HG03280 (cell line): ENCODE measurements at regions not wholly inside any gene's neighbourhood (a gene's known extent, or its start where the extent isn't known, plus 50 kb on each side); places are given as distances from the start of the nearest gene placed in this dataset.
"Not testable (repeated sequence)": the region's sequence is repeated elsewhere in the genome, so short reads cannot be mapped to it uniquely, and the experiment has no call there.

Experiments used
- ATAC-seq: cut with Tn5 transposase; IDR thresholded peaks from one replicate; pipeline ENCODE4 v1.9.1; 2021; ENCODE audit warnings: mild to moderate bottlenecking, moderate library complexity; ENCODE audit not compliant: unreplicated experiment

DNA sequence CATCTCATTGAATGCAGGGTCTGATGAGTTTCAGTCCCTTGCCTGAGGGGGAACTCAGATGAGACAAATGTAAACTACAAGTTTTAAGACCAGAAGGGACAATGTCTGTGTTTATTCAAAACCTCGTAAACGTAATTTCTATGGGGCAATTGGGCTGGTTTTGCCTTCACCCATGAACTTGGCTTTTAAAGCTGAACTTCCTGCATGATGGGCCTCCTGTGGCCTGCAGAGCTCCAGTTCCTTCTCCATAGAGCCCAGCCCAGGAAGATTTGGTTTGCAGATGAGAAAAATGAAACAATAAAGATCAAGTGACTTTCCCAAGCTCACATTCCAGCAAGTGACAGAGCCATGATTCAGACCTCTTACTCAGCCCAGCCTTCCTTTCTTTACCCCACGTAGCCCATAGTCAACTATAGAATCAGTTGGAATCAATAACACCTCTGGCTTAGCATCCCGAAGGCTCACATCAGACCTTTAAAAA is 612.3 kb downstream of the UTRN start:
- ATAC-seq, result no peak

DNA sequence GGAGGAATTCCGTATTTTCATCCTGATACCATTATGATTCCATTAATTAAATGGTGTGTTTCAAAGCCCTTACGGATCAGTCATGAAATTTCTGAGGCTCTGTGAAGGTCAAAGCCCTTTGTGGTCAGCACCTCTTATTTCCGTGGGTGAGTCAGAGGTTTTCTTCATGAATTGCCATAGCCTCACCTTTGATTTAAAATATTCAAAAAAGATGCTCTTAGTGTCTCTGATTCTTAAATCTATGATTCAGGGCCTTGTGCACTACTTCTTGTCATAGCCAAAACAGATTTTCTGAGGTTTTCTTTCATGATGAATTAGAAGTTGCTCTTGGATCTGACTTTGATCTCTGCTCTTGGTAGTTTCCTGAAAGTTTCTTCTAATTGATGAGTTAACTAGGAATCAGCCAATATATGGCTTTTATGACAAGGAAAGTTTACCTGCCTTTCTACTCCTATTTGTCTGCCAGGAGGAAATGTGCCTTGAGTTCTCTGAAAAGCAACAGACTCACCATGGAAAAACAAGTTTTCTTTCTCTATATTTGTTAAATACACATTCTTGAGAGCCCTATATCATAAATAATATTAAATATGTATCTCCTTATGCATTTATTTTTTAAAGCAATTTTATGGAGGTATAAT is 613.0 kb downstream of the UTRN start:
- ATAC-seq, result no peak

DNA sequence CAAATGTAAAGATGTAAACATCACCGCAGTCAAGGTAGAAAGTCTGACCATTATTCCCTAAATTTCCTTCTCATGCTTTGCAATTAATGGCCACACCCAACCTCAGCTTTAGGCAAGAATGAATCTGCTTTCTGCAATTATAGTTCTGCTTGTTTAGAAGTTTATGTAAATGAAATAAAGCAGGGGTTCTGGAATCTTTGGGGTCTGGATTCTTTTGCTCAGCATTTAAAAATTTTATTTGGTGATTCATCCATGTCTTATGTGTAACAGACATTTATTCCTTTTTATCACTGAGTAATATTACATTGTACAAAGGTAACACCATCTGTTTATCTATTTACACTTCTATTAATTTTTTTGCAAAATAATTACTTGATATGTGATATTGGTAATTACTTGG is 613.6 kb downstream of the UTRN start:
- ATAC-seq, result no peak

DNA sequence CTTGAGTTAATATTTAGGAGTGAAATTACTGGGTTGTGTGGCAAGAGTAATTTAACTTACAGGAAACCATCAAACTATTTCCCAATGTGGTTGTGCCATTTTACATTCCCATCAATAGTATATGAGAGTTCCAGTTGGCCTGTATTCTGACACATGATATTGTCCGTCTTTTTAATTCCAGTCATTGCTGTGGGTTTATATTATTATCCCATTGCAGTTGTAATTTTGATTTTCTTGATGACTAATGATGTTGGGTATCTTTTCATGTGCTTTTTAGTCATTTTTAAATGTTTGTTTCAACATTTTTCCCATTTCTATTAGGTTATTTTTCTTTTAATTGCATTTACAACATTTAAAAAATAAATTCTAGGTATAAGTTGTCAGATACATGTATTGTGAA is 614.0 kb downstream of the UTRN start:
- ATAC-seq, result no peak

DNA sequence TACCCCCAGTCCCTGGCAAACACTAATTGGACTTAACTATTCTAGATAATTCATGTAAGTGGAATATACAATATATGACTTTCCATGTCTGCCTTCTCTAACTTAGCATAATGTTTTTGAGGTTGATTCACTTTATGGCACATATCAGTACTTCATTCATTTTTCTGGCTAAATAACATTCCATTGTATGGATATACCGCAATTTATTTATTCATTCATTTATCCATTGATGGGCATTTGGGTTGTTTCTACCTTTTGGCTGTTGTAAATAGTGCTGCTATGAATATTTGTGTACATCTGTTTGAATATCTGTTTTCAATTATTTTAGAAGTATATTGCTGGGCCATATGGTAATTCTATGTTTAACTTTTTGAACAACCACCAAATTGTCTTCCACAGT is 616.3 kb downstream of the UTRN start:
- ATAC-seq, result no peak

DNA sequence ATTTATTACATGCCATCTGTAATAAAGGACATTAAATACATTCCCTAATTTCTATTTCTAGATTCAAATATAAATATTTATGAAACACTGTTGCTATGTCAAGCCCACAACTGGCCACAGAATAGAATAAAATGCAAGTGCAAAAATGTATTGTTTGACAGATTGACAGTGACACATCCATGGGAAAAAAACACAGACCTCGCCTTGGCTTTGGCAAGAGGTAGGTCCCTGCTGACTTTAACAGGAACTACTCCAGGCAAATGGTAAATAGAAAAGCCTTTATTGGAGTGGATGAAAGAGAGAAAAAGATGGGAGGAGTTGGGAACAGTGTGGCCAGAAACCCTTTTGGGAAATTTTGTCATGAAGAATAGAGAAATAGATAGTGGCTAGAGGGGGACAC is 622.9 kb downstream of the UTRN start:
- ATAC-seq, result no peak

DNA sequence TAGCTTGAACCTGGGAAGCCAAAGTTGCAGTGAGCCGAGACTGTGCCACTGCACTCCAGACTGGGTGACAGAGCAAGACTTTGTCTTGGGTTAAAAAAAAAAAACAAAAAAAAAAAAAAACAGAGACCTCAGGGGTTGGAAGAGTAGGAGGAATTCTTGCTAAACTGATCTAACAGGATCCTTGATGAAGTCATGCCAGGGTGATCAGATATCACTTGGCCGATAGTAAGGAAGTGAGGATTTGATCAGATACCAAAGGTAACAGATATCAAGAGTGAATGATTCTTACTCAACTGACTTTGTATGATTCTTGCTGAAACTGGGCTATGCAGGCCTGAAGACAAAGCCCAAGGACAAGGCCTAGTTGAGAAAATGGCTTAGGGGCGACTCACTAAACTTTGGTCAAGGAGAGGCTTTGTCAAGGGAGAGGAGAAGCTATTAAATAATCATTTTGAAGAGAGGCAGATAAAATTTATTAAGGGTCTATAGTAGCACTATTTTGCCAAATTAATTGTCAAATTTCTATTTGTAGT is 624.7 kb downstream of the UTRN start:
- no peak for ATAC-seq

DNA sequence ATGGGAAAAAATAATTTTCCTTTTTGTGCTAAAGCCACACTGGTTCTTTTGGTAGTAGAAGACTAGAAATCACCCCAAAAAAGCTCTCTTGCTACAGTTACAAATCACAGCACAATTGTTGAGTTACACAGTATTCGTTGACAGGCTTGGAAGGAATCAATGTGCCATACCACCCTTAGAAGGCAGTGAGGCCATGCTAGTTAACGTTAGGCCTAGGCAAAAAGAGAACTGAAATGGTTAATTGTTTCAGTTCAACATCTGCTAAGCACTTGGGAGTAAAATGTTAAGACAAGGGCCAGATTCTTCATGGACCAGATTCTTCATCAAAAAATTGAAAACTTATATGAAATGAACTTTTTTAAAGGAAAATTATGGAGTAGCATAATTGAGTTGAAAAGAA is 626.2 kb downstream of the UTRN start:
- no peak for ATAC-seq

DNA sequence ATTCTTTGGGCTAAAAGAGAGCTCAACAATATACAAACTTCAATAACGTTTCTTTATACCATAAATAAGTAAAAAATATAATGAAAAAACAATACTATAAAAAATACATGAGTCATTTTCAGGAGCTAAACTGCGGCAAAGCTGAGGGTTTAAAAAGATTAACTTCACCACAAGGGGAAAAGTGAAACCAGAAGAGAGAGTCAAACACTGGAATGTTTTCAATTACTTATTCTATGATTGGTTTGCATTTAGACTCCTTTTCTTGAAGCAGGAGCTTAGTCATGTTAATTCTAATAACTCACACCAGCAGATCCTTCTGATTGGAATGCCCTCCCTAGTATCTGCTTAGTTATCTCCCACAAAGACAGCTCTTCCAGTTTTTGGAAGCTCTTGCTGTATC is 627.3 kb downstream of the UTRN start:
- ATAC-seq, result no peak

DNA sequence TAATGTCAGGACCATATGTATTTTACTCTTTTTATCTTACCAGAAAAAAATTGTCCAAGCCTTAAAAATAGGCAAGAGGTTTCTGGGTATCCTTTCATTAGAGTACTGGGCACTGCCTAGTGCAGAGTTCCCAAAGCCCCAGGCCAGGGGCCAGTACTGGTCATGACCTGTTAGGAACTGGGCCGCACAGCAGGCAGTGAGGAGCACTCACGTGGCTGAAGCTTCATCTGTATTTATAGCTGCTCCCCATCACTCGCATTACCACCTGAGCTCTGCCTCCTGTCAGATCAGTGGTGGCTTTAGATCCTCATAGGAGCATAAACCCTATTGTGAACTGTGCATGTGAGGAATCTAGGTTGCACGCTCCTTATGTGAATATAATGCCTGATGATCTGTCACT is 632.9 kb downstream of the UTRN start:
- no peak for ATAC-seq

DNA sequence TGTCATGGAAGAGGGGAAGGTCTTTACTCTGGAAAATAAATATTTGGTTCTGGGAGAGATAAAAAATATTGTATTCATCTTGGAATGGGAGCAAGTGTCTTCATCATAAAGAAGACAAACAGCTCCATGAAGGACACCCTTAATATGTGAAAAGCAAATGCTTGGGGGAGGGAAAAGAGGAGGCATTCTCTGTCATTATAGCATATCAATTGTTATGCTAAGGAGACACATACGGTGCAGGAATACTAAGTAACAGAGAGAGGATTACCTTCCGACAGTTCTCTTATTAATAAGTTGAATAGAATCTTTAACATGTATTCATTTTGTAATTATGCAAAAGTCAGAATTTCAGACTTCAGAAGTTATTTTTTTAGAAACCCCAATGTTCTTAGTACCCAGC is 634.4 kb downstream of the UTRN start:
- ATAC-seq, result no peak

DNA sequence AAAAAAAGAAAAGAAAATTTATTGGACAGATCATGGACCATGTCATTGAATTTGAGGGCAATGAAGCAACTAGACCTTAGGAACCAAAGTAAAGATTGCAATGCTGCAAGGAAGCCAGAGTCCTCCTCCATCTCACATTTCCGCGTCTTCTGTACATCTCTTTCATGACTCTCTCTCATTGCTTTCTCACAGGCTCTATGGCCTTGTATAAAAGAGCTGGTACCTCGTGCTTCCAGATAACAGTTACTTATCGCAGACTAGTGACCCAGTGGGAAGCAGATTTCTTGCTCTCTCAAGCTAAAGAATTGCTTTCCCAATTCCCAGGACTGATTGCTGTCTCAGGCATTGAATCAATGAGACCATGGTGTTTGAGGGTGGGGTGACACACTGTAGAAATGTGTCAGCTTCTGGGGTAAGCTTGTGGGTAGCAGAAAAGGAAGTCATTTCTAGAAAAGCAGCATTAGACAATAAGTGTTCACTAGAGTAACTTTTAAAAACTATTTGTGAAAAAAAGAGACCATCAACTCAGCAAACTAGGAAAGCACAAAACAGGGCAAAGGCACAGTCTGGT is 635.3 kb downstream of the UTRN start:
- ATAC-seq, result no peak

DNA sequence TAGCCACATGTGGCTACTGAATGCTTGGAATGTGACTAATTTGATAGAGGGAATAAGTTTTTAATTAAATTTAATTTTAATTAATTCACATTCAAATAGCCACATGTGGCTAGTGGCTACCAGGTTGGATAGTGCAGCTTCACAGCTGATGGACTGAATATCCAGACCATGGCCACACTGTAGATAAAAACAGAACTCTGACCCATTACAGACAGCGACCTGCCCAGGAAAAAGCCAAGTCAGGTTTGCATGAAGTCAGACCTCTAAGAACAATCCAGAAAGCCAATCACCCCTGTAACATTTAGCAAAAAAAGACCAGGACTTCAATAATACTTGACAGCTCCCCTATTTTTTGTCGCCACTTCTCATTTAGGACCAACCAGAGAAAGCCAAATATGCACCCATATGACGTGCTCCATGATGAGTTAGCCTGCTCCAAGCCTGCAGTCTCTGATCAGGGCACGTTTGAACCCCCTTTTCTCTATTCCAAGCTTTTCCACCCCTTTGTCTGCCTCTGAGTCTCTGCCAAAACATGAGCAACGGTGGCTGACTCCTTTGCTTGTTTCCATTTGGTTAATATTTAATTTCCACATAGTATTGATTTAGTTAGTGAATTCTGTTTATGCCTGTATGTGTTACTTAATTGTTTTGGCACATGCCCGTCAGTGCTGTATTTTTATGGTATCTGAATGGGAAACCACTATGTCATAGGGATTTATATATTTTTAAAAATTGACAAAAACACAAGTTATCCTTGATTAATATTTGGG is 636.3 kb downstream of the UTRN start:
- ATAC-seq, result no peak

DNA sequence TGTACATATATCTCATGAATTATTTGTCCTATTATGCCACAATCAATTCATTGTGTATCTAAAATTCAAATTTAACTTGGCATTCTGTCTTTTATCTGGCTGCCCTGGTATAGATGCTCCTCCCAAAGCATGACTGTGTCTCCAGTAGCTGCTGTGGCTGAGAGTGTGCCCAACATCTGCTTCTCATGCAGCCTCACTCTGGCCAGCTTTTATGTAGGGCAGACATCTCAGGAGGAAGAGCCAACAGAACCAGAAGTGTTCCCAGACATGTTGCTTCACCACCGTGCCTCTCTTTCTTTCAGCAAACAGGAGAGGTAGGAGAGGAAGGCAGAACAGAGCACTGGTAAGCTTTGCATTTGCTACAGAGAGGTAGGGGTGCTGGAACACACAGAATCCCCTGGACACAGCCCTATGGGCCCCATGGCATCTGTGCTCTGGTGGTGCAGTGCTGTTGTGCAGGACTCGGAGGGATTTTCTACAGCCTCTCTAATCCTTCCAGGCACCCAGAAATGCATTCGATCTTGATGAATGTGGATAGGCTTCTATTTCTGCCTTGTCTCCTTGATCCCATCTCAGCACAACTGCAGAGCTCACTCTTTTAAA is 637.1 kb downstream of the UTRN start:
- ATAC-seq, result no peak

DNA sequence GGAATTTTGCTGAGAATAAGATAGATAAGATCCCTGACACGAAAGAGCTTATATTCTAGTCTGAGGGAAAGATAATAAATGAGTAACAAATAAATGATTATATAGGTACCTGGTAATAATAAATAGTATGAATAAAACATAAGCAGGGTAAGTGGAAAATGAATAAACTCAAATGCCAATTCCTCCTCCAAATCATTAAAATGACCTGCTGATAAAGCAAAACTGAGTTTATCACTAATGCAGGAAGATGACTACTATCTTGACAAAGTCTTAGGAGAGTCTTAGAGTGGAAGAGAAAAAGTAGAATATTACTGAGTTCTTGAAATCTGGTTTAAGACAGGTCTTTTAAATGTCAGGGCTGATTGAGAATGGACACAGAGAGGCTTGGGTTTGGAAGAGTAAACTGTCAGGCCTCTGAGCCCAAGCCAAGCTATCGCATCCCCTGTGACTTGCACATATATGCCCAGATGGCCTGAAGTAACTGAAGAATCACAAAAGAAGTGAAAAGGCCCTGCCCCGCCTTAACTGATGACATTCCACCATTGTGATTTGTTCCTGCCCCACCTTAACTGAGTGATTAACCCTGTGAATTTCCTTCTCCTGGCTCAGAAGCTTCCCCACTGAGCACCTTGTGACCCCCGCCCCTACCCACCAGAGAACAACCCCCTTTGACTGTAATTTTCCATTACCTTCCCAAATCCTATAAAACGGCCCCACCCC is 637.8 kb downstream of the UTRN start:
- not testable (repeated sequence) for ATAC-seq

DNA sequence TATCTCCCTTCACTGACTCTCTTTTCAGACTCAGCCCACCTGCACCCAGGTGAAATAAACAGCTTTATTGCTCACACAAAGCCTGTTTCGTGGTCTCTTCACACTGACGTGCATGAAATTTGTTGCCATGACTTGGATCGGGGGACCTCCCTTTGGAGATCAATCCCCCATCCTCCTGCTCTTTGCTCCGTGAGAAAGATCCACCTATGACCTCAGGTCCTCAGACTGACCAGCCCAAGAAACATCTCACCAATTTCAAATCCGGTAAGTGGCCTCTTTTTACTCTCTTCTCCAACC is 638.3 kb downstream of the UTRN start:
- not testable (repeated sequence) for ATAC-seq

DNA sequence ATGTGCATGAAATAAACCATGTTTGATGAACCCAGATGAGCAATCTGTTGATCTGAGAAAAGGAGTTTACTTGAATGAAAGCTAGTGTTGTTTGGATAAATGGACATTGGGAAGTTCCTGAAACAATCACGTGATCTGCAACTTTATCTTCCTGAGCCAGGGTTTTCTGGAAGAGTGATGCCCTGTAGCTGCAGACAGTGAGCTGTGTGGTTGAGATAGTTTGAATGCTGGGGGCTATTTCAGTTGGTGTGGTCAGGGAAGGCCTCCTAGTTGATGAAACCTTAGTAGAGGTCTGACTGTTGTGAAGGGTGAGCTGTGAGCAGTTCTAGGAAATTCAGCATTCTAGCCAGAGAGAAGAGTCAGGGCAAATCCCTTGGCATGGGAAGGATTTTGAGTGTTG is 643.7 kb downstream of the UTRN start:
- ATAC-seq, result no peak

DNA sequence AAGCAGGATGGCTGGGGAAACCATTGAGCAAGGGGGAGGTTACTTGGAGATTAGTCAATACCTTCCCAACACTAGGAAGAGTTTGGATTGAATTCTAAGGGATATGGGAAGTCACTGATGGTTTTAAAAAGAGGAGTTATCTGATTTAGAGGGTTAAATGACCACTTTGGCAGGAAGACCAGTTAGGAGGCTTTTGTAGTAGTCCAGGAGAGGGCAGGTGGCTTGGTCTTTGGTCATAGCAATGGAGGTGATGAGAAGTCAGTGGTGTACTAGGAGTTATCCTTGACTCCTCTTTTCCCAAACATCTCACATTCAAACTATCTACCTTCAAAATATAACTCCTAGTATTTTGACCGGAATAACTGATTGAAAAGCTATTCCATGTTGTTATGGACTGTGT is 644.1 kb downstream of the UTRN start:
- ATAC-seq, result no peak

DNA sequence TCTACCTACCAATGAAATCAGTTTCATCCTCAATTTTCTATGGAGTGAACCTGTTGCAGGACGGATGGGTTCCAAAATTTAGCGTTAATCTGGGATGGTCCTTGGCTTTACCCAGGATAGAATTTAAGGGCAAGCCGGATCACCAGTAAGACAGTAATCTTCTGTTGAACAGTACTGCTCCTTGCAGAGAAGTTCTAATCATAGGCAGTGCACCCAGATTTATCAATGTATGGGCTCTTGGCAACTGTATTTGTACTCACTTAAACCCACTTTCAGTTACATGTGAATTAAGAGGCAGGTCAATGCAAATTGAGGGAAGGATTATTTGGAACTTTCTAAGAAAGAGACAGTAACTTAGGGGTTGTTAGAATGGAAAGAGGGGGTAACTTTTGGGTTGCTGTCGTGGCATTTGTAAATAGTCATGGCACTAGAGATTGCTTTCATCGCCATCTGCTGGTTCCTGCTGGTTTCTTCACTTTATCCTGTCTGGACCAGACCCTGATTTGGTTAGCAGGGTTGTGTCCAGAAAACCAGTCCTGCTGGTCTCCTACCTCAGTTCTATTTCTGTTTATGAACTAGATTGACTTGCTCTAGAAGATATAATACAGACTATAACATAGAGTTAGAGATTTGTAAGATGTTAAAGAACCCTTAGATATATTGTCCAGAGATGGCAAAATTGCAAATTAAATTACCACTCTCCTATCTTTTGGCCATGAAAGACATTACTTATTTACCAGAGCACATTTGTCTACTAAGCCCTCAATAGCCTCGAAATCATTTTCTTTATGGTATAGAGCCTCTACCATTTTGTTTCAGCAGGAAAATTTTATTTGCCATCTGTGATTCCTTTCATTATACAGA is 646.3 kb downstream of the UTRN start:
- ATAC-seq, result no peak

DNA sequence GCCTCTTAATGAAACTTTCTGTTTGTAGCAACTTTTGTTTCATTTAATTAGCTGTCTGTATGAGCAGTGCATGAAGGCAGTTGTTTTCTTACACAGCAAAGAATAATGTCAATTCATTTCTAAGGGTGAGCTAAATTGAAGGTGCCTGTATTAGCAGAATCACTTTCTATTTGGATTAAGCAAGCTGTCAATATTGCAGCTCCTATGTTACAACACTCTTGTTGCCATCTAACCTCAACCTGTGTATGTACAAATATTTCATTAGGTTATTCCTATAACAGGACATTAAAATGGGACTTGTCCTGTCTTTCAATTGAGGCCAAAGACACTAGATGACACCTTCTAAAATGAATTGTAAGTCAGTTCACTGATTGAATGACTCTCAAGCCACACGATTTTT is 647.5 kb downstream of the UTRN start:
- ATAC-seq, result no peak
